CD1c-positive myeloid dendritic cell (primary cell): ENCODE measurements at regions not wholly inside any gene's neighbourhood (a gene's known extent, or its start where the extent isn't known, plus 50 kb on each side); places are given as distances from the start of the nearest gene placed in this dataset.

Source experiments
- DNase-seq: peaks from one replicate; pipeline ENCODE4 v3.0.0-alpha.2; 2016; ENCODE audit errors: extremely low spot score

GRCh38 chr12:74816398-74817175 lies 279.0 kb downstream of the ATXN7L3B start:
- no peak for DNase-seq

GRCh38 chr12:74817499-74817898 lies 279.9 kb downstream of the ATXN7L3B start:
- no peak for DNase-seq

GRCh38 chr12:74818412-74818811 lies 280.8 kb downstream of the ATXN7L3B start:
- no peak for DNase-seq

- no peak for DNase-seq
Observed at GRCh38 chr12:74820324-74820723, 282.7 kb downstream of the ATXN7L3B start.

- no peak for DNase-seq
Observed at GRCh38 chr12:74836567-74836966, 298.9 kb downstream of the ATXN7L3B start.

DNA sequence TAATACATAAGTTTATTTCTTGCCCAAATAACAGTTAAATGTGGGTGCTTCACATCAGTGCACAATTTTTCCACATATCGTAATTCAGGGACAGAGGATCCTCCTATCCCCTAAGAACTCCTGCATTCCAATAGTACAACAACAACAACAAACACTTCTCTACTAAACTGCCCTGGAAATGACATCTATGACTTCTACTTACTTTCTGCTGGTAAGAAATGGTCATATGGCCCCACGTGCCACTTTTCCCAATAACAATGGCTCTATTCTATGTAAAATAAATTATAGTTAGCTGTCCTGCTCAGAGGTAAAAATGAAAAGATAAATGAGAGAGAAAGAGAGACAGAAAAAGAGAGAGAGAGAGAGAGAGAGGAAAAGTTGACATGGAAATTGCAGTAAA lies 308.5 kb downstream of the ATXN7L3B start:
- no peak for DNase-seq

- DNase-seq: no peak
Observed at GRCh38 chr12:74847169-74847568, 309.5 kb downstream of the ATXN7L3B start.

DNA sequence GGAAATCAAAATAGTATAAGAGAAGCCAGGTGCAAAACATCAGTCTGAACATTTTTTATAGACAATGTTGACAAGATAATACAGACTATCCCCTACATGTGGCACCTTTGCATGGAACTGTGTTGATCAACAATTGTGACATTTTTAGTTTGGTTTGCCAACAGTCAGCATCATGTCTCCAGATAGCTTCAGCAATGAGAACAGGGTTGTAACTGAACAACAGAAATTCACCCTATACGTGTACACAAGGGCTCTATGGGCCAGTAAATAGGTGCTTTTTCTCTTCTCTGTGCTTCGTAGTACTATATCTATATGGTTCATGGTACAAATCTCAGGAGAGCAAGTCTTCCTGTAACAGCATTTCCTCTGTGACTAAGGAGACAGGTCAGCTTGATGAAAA lies 310.4 kb downstream of the ATXN7L3B start:
- no peak for DNase-seq

DNA sequence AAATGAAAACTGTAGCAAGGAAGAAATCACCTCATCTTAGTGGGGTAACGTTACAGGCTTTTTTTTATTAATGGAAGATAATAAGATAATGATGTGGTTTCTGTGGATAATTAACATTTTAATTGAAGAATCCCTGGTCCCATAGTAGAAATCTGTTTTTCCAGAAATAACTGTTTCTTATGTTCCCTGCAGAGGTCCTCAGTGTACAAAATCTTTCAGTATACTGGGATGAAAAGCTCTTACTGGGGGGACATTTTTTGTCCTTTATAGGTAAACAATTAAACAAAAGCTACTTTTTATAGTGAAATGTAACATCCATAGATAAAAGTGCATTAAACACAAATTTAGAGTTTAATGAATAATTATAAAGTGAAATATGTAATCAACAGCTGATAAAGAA lies 312.2 kb downstream of the ATXN7L3B start:
- DNase-seq: no peak

- no peak for DNase-seq
Observed at GRCh38 chr12:74871817-74872216, 334.2 kb downstream of the ATXN7L3B start.

DNA sequence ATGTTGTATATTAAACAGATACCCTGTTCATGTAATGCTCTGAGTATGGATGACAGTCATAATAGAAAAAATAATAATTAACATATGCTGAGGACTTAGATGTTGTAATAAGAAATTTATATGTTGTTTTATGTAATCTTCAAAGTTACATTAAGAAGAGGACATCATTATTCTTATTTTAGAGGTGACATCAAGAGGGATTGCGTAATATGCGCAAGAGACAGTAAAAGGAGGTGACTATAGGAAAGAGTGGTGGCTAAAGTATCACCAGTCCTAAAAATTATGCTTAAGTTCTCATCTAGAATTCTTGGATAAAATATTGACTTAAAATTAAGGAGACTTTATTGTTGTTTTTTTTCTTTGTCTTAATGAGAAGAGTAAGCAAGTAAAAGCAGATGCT lies 323.9 kb downstream of the KCNC2 start:
- no peak for DNase-seq

DNA sequence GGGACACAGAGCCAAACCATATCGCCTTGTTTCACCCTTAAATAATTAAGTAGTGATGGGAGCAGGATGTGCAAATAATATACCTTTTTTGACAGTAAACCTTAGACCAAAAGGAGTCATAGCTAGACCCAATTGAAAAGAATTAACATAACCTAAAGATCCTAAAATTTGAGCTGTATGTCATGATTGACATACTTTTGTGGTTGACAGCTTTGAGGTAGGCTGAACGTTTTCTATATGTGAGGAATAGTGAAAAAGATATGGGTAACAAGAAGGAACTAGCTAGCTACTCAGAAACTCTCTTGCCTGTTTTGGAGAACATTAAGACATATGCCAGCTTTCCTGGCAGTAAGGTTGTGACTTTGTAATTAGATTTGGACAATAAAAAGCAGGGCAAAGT lies 320.6 kb downstream of the KCNC2 start:
- DNase-seq: no peak

DNA sequence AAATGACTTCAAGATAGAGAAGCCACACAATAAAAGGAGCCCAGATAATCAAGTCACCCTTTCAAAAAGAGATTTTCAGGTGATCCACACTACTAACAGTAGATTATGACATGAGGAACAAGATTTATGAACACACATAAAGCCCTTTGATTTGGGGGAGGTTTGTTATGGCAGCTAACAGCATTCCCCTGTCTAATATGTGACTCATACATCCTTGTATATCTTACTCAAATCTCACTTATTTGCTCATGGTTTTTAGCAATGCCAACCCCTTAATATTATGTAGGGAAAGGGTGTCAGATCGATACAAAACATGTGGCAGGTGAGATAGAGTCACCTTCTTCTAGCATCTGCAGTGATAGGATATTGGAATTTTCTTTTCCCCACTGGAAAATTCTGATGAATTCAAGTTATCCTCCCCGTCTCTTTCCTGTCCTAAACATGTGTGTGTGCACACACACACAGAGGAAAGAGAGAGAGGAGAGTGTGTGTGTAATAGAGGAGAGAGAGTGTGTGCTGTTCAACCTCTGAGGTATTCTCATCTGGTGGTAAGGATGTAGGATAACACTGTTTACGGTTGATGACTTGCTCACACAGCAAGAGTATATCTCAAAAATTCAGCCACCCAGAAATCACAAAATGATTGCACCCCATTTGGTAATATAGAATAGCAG lies 319.9 kb downstream of the KCNC2 start:
- DNase-seq: no peak

- no peak for DNase-seq
Observed at GRCh38 chr12:74890237-74890599, 319.4 kb downstream of the KCNC2 start.

- no peak for DNase-seq
Observed at GRCh38 chr12:74891083-74891668, 318.5 kb downstream of the KCNC2 start.

- no peak for DNase-seq
Observed at GRCh38 chr12:74892057-74892633, 317.5 kb downstream of the KCNC2 start.

GRCh38 chr12:74896186-74896585 lies 313.5 kb downstream of the KCNC2 start:
- DNase-seq: no peak

DNA sequence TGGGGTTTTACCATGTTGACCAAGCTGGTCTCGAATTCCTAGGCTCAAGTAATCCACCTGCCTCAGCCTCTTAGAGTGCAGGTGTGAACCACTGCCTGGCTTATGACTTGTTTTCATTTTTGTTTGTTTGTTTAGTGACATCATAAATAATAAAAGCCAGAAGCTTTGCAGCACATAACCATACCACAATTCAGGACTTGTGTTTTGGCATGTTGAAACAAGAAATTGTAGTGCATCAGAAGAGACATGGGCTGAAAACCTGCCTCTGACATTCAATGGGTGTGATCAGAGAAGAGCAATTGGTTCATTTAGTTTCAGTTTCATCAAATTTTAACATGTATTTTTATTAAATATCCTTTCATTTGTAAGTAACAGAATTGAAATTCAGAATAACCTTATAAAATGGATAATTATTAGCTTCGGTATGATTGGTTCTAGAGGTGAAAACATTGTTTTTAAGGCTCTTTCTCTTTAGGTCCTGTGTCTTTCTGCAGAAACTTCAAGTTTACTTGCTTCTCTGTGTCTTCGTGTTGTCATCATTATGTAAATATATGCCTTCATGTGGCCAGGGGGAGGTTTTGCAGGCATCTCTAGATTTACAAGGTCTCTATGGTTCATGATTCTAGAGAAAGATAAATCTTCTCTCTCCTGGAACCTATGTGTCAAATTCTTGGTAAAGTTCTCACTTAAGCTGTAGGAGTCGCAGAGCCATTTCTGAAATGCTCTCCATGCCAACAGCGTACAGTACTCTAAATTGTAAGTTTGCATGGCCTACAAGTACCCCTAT lies 312.0 kb downstream of the KCNC2 start:
- DNase-seq: no peak

GRCh38 chr12:74899031-74899829 lies 310.4 kb downstream of the KCNC2 start:
- DNase-seq: no peak

- peak; percentile 2 for DNase-seq
Observed at GRCh38 chr12:74900232-74900631, 309.4 kb downstream of the KCNC2 start.

GRCh38 chr12:74903522-74903921 lies 306.1 kb downstream of the KCNC2 start:
- no peak for DNase-seq
